CD4-positive, CD25-positive, alpha-beta regulatory T cell (primary cell): ENCODE measurements at regions not wholly inside any gene's neighbourhood (a gene's known extent, or its start where the extent isn't known, plus 50 kb on each side); places are given as distances from the start of the nearest gene placed in this dataset.
A peak's percentile ranks its signal among the peaks of the same experiment; 100 is the strongest.

Experiments
- ATAC-seq, 2 donors: fragments of 150-1000 bp; cut with Tn5 transposase; one replicate each; pipeline ENCODE4 v1.10.0; 2021; ENCODE audit warnings: low read depth in 2 of 2, moderate number of reproducible peaks in 2 of 2, moderate library complexity in 1 of 2
- DNase-seq, 3 donors: peaks; one replicate each; pipeline versions ENCODE4 v3.0.0 to v3.0.0-alpha.2; 2012 to 2022; ENCODE audit warnings: mixed read lengths in 1 of 3
- H3K27ac ChIP-seq: one replicate; pipeline ENCODE4 v1.7.0; 2013; ENCODE audit warnings: mild to moderate bottlenecking, low read length; ENCODE audit not compliant: insufficient read depth, poor library complexity, severe bottlenecking
- H3K27me3 ChIP-seq: one replicate; pipeline ENCODE4 v1.7.0; 2013; ENCODE audit warnings: low read length; ENCODE audit not compliant: control insufficient read depth, insufficient read depth
- H3K36me3 ChIP-seq: one replicate; pipeline ENCODE4 v1.7.0; 2013; ENCODE audit warnings: mild to moderate bottlenecking, low read length, moderate library complexity; ENCODE audit not compliant: control insufficient read depth, insufficient read depth
- H3K4me1 ChIP-seq: 2 replicates; pipeline ENCODE4 v1.7.0; 2013; ENCODE audit warnings: mild to moderate bottlenecking, low read length; ENCODE audit not compliant: insufficient read depth, control insufficient read depth, poor library complexity, severe bottlenecking
- H3K4me3 ChIP-seq: one replicate; pipeline ENCODE4 v1.7.0; 2013; ENCODE audit warnings: low read depth, mild to moderate bottlenecking, low read length, moderate library complexity
- H3K9me3 ChIP-seq, 2 experiments: 1 replicate in 1 of 2; 2 replicates in 1 of 2; pipeline ENCODE4 v1.7.0; 2013; ENCODE audit warnings: low read length in 2 of 2, mild to moderate bottlenecking in 1 of 2, moderate library complexity in 1 of 2; ENCODE audit not compliant: control insufficient read depth in 2 of 2
- H3K27ac Mint-ChIP-seq, 3 donors: one replicate each; pipeline ENCODE4 v1.8.0; 2020 to 2022; ENCODE audit warnings: mild to moderate bottlenecking in 3 of 3, mixed read lengths in 3 of 3, moderate library complexity in 2 of 3
- H3K27me3 Mint-ChIP-seq: one replicate; pipeline ENCODE4 v1.8.0; 2022; ENCODE audit warnings: mild to moderate bottlenecking, mixed read lengths
- H3K36me3 Mint-ChIP-seq: one replicate; pipeline ENCODE4 v1.8.0; 2020; ENCODE audit warnings: mixed read lengths
- H3K4me1 Mint-ChIP-seq, 4 donors: one replicate each; pipeline ENCODE4 v1.8.0; 2020 to 2022; ENCODE audit warnings: mixed read lengths in 4 of 4, mild to moderate bottlenecking in 1 of 4
- H3K4me3 Mint-ChIP-seq, 4 donors: one replicate each; pipeline ENCODE4 v1.8.0; 2020 to 2022; ENCODE audit warnings: mild to moderate bottlenecking in 4 of 4, mixed read lengths in 4 of 4, moderate library complexity in 3 of 4
- H3K9me3 Mint-ChIP-seq, 7 donors: one replicate each; pipeline ENCODE4 v1.8.0; 2020 to 2022; ENCODE audit warnings: mixed read lengths in 7 of 7, mild to moderate bottlenecking in 3 of 7, moderate library complexity in 2 of 7

GRCh38 chr11:76285397-76286104, 79.2 kb upstream of the WNT11 start:
- no peaks in the 10 kb centered on the region for H3K27me3 Mint-ChIP-seq
- Histone ChIP-seq H3K4me1 (peaks cover 31% of the 10 kb centered on the region), H3K27ac (no peak overlapping the region), H3K4me3 (no peak overlapping the region), H3K36me3 (no peaks in the 10 kb centered on the region), H3K27me3 (no peaks in the 10 kb centered on the region), H3K9me3 (no peaks in the 10 kb centered on the region)
- H3K36me3 Mint-ChIP-seq: no peaks in the 10 kb centered on the region
- no peaks in the 10 kb centered on the region for H3K9me3 Mint-ChIP-seq
- DNase-seq: peak in 1 of 3 donors; percentile 14
- ATAC-seq: no peak
- H3K27ac Mint-ChIP-seq: peak overlapping the region in 2 of 3 donors; percentile 91 to 93
- peaks cover 0 to 44% (median 15%) of the 10 kb centered on the region in 4 donors for H3K4me1 Mint-ChIP-seq
- H3K4me3 Mint-ChIP-seq: no peak overlapping the region

GRCh38 chr11:76284161-76284560, 77.9 kb upstream of the WNT11 start:
- no peaks in the 10 kb centered on the region for H3K9me3 Mint-ChIP-seq
- H3K4me3 Mint-ChIP-seq: no peak overlapping the region
- Histone ChIP-seq H3K27ac (no peak overlapping the region), H3K27me3 (no peaks in the 10 kb centered on the region), H3K36me3 (no peaks in the 10 kb centered on the region), H3K9me3 (no peaks in the 10 kb centered on the region), H3K4me3 (no peak overlapping the region), H3K4me1 (peaks cover 29% of the 10 kb centered on the region)
- ATAC-seq (no peak), DNase-seq (no peak)
- H3K4me1 Mint-ChIP-seq: peaks cover 0 to 39% (median 15%) of the 10 kb centered on the region in 4 donors
- no peaks in the 10 kb centered on the region for H3K36me3 Mint-ChIP-seq
- H3K27ac Mint-ChIP-seq: no peak overlapping the region
- no peaks in the 10 kb centered on the region for H3K27me3 Mint-ChIP-seq

GRCh38 chr11:76282811-76283595, 76.7 kb upstream of the WNT11 start:
- H3K4me1 Mint-ChIP-seq: peaks cover 0 to 28% (median 8%) of the 10 kb centered on the region in 4 donors
- H3K4me3 Mint-ChIP-seq: no peak overlapping the region
- no peaks in the 10 kb centered on the region for H3K27me3 Mint-ChIP-seq
- no peaks in the 10 kb centered on the region for H3K27me3 ChIP-seq
- no peak for ATAC-seq
- no peaks in the 10 kb centered on the region for H3K9me3 Mint-ChIP-seq
- DNase-seq: no peak
- H3K4me1 ChIP-seq: peaks cover 18% of the 10 kb centered on the region
- H3K9me3 ChIP-seq: no peaks in the 10 kb centered on the region
- no peaks in the 10 kb centered on the region for H3K36me3 ChIP-seq
- H3K27ac ChIP-seq: no peak overlapping the region
- no peak overlapping the region for H3K4me3 ChIP-seq
- no peak overlapping the region for H3K27ac Mint-ChIP-seq
- no peaks in the 10 kb centered on the region for H3K36me3 Mint-ChIP-seq

GRCh38 chr11:76282172-76282571, 75.9 kb upstream of the WNT11 start:
- Mint-ChIP-seq H3K4me3 (no peak overlapping the region), H3K36me3 (no peaks in the 10 kb centered on the region)

GRCh38 chr11:76281558-76281906, 75.2 kb upstream of the WNT11 start:
- no peaks in the 10 kb centered on the region for H3K27me3 ChIP-seq
- H3K36me3 ChIP-seq: no peaks in the 10 kb centered on the region
- Mint-ChIP-seq H3K4me1 (peaks cover 0 to 15% (median 3%) of the 10 kb centered on the region in 4 donors), H3K9me3 (no peaks in the 10 kb centered on the region), H3K27me3 (no peaks in the 10 kb centered on the region), H3K36me3 (no peaks in the 10 kb centered on the region), H3K27ac (no peak overlapping the region), H3K4me3 (no peak overlapping the region)
- no peak for ATAC-seq
- DNase-seq: no peak
- H3K4me3 ChIP-seq: no peak overlapping the region
- no peaks in the 10 kb centered on the region for H3K9me3 ChIP-seq
- peaks cover 5% of the 10 kb centered on the region for H3K4me1 ChIP-seq
- H3K27ac ChIP-seq: no peak overlapping the region

More at GRCh38 chr11:76282172-76282571, 75.9 kb upstream of the WNT11 start:
- ATAC-seq (no peak), DNase-seq (no peak)
- Histone ChIP-seq H3K9me3 (no peaks in the 10 kb centered on the region), H3K4me3 (no peak overlapping the region), H3K4me1 (peaks cover 10% of the 10 kb centered on the region), H3K27me3 (no peaks in the 10 kb centered on the region), H3K27ac (no peak overlapping the region), H3K36me3 (no peaks in the 10 kb centered on the region)
- Mint-ChIP-seq H3K4me1 (peaks cover 0 to 19% (median 3%) of the 10 kb centered on the region in 4 donors), H3K27ac (peak overlapping the region in 1 of 3 donors; percentile 7), H3K9me3 (no peaks in the 10 kb centered on the region), H3K27me3 (no peaks in the 10 kb centered on the region)

GRCh38 chr11:76280882-76281557, 74.7 kb upstream of the WNT11 start:
- H3K27ac ChIP-seq: no peak overlapping the region
- peaks cover 2% of the 10 kb centered on the region for H3K4me1 ChIP-seq
- no peaks in the 10 kb centered on the region for H3K36me3 ChIP-seq
- H3K9me3 Mint-ChIP-seq: no peaks in the 10 kb centered on the region
- no peak overlapping the region for H3K4me3 Mint-ChIP-seq
- H3K9me3 ChIP-seq: no peaks in the 10 kb centered on the region
- DNase-seq (no peak), ATAC-seq (no peak)
- H3K27me3 Mint-ChIP-seq: no peaks in the 10 kb centered on the region
- H3K27ac Mint-ChIP-seq: no peak overlapping the region
- H3K27me3 ChIP-seq: no peaks in the 10 kb centered on the region
- H3K4me3 ChIP-seq: no peak overlapping the region
- H3K4me1 Mint-ChIP-seq: peaks cover 0 to 11% (median 3%) of the 10 kb centered on the region in 4 donors
- no peaks in the 10 kb centered on the region for H3K36me3 Mint-ChIP-seq

- no peak overlapping the region for H3K4me3 ChIP-seq
- no peak overlapping the region for H3K27ac Mint-ChIP-seq
- H3K27ac ChIP-seq: no peak overlapping the region
- no peaks in the 10 kb centered on the region for H3K4me1 ChIP-seq
- no peaks in the 10 kb centered on the region for H3K9me3 ChIP-seq
- no peaks in the 10 kb centered on the region for H3K36me3 ChIP-seq
- H3K27me3 ChIP-seq: no peaks in the 10 kb centered on the region
- no peak for ATAC-seq
- H3K9me3 Mint-ChIP-seq: no peaks in the 10 kb centered on the region
- no peak for DNase-seq
- no peaks in the 10 kb centered on the region for H3K36me3 Mint-ChIP-seq
- H3K4me1 Mint-ChIP-seq: peaks cover 0 to 4% (median 0%) of the 10 kb centered on the region in 4 donors
- no peaks in the 10 kb centered on the region for H3K27me3 Mint-ChIP-seq
- no peak overlapping the region for H3K4me3 Mint-ChIP-seq
Observed at GRCh38 chr11:76280151-76280881, 74.0 kb upstream of the WNT11 start.
